NT2/D1 (cell line): ENCODE measurements at regions not wholly inside any gene's neighbourhood (a gene's known extent, or its start where the extent isn't known, plus 50 kb on each side); places are given as distances from the start of the nearest gene placed in this dataset.

Source experiments
- SUZ12 ChIP-seq: IDR thresholded peaks from 2 replicates; pipeline ENCODE4 v1.6.1; 2011; ENCODE audit not compliant: insufficient read length, insufficient read depth; ENCODE audit errors: extremely low read depth
- YY1 ChIP-seq: IDR thresholded peaks from 2 replicates; pipeline ENCODE4 v1.6.1; 2011; ENCODE audit not compliant: insufficient read length, insufficient read depth
- ZNF274 ChIP-seq: IDR thresholded peaks from 2 replicates; pipeline ENCODE4 v1.6.1; 2011; ENCODE audit warnings: mild to moderate bottlenecking, low read depth, low read length

DNA sequence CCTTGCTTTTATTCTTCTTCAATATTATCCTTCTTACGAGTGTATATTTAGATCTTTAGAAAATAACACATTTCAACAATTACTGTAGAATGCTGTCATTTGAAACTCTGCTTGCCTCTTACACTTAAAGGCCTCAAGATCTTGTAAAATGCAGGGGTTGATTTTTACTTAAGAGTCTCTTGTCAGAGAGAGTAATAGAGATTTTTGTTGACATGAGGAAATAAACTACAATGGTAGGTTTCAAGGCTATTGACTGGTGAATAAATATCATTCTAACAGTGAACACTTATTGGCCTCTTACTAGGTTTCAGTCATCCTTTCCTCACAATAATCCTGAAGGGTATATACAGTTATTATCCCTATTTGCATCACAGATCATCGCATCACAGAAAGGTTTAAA is 344.6 kb downstream of the GBE1 start:
- TF ChIP-seq YY1 (no peak), ZNF274 (no peak), SUZ12 (no peak)
